Mesothelial cell of epicardium (in vitro differentiated cells): ENCODE measurements at regions not wholly inside any gene's neighbourhood (a gene's known extent, or its start where the extent isn't known, plus 50 kb on each side); places are given as distances from the start of the nearest gene placed in this dataset.

Source experiments
- DNase-seq, 2 experiments: peaks; one replicate each; pipeline ENCODE4 v3.0.0; 2021; ENCODE audit warnings: low spot score in 2 of 2; ENCODE audit not compliant: unreplicated experiment in 2 of 2
- H3K27ac Mint-ChIP-seq: 2 replicates; pipeline ENCODE4 v1.8.0; 2021; ENCODE audit warnings: mixed read lengths
- H3K27me3 Mint-ChIP-seq: 2 replicates; pipeline ENCODE4 v1.8.0; 2021; ENCODE audit warnings: low read depth, mixed read lengths
- H3K36me3 Mint-ChIP-seq: 2 replicates; pipeline ENCODE4 v1.8.0; 2021; ENCODE audit warnings: mixed read lengths
- H3K4me1 Mint-ChIP-seq: 2 replicates; pipeline ENCODE4 v1.8.0; 2021; ENCODE audit warnings: mixed read lengths
- H3K4me3 Mint-ChIP-seq: 2 replicates; pipeline ENCODE4 v1.8.0; 2021; ENCODE audit warnings: mild to moderate bottlenecking, moderate library complexity, mixed read lengths
- H3K9me3 Mint-ChIP-seq: 2 replicates; pipeline ENCODE4 v1.8.0; 2021; ENCODE audit warnings: mixed read lengths
- CTCF ChIP-seq: fragments of 200-600 bp; sonication (generic); IDR thresholded peaks from one replicate; pipeline ENCODE4 v1.5.0; 2021; ENCODE audit warnings: antibody characterized with exemption; ENCODE audit not compliant: unreplicated experiment

- H3K4me1 Mint-ChIP-seq: no peaks in the 10 kb centered on the region
- no peaks in the 10 kb centered on the region for H3K36me3 Mint-ChIP-seq
- H3K4me3 Mint-ChIP-seq: no peak overlapping the region
- no peak for DNase-seq
- no peak overlapping the region for H3K27ac Mint-ChIP-seq
- TF ChIP-seq CTCF: no peak
- peaks cover 21% of the 10 kb centered on the region for H3K9me3 Mint-ChIP-seq
- H3K27me3 Mint-ChIP-seq: peaks cover 25% of the 10 kb centered on the region
Measured at GRCh38 chr16:9199751-9200150, 108.3 kb downstream of the HAPSTR1 start.

GRCh38 chr16:9203956-9204355, 112.5 kb downstream of the HAPSTR1 start:
- Mint-ChIP-seq H3K4me3 (no peak overlapping the region), H3K36me3 (no peaks in the 10 kb centered on the region), H3K4me1 (no peaks in the 10 kb centered on the region), H3K27ac (no peak overlapping the region), H3K27me3 (peaks cover 21% of the 10 kb centered on the region), H3K9me3 (peaks cover 21% of the 10 kb centered on the region)
- DNase-seq: no peak
- no peak for TF ChIP-seq CTCF

- H3K27ac Mint-ChIP-seq: no peak overlapping the region
- no peak for TF ChIP-seq CTCF
- peaks cover 18% of the 10 kb centered on the region for H3K9me3 Mint-ChIP-seq
- no peak for DNase-seq
- H3K4me3 Mint-ChIP-seq: no peak overlapping the region
- H3K4me1 Mint-ChIP-seq: no peaks in the 10 kb centered on the region
- H3K27me3 Mint-ChIP-seq: peaks cover 19% of the 10 kb centered on the region
- H3K36me3 Mint-ChIP-seq: no peaks in the 10 kb centered on the region
Measured at GRCh38 chr16:9205661-9206060, 114.2 kb downstream of the HAPSTR1 start.

GRCh38 chr16:9206156-9206555, 114.7 kb downstream of the HAPSTR1 start:
- Mint-ChIP-seq H3K36me3 (no peaks in the 10 kb centered on the region), H3K27ac (no peak overlapping the region), H3K9me3 (peaks cover 14% of the 10 kb centered on the region), H3K27me3 (peaks cover 23% of the 10 kb centered on the region), H3K4me1 (no peaks in the 10 kb centered on the region), H3K4me3 (no peak overlapping the region)
- DNase-seq: no peak
- no peak for TF ChIP-seq CTCF

- H3K9me3 Mint-ChIP-seq: no peaks in the 10 kb centered on the region
- H3K36me3 Mint-ChIP-seq: no peaks in the 10 kb centered on the region
- peaks cover 32% of the 10 kb centered on the region for H3K27me3 Mint-ChIP-seq
- no peak overlapping the region for H3K4me3 Mint-ChIP-seq
- no peak for DNase-seq
- TF ChIP-seq CTCF: no peak
- no peak overlapping the region for H3K27ac Mint-ChIP-seq
- no peaks in the 10 kb centered on the region for H3K4me1 Mint-ChIP-seq
Measured at GRCh38 chr16:9212621-9213020, 121.2 kb downstream of the HAPSTR1 start.

GRCh38 chr16:9219813-9220212, 128.4 kb downstream of the HAPSTR1 start:
- Mint-ChIP-seq H3K36me3 (no peaks in the 10 kb centered on the region), H3K4me3 (no peak overlapping the region), H3K4me1 (no peaks in the 10 kb centered on the region), H3K27ac (no peak overlapping the region), H3K9me3 (no peaks in the 10 kb centered on the region), H3K27me3 (peaks cover 27% of the 10 kb centered on the region)
- no peak for DNase-seq
- no peak for TF ChIP-seq CTCF
